Activated CD4-positive, alpha-beta T cell treated with anti-CD3 and anti-CD28 coated beads, Interleukin-2, amount 50 U/mL, for 48 hours (primary cell): ENCODE measurements at regions not wholly inside any gene's neighbourhood (a gene's known extent, or its start where the extent isn't known, plus 50 kb on each side); places are given as distances from the start of the nearest gene placed in this dataset.
"Not testable (repeated sequence)": the region's sequence is repeated elsewhere in the genome, so short reads cannot be mapped to it uniquely, and the experiment has no call there.

Experiments used
- DNase-seq, 2 experiments: peaks; one replicate each; pipeline ENCODE4 v3.0.0-alpha.2; 2020

- no peak for DNase-seq
Measured at GRCh38 chr5:88666761-88667495, 216.1 kb downstream of the MEF2C start.

GRCh38 chr5:88665750-88666215 lies 217.2 kb downstream of the MEF2C start:
- no peak for DNase-seq

- no peak for DNase-seq
Measured at GRCh38 chr5:88664645-88665044, 218.3 kb downstream of the MEF2C start.

- DNase-seq: no peak
Measured at GRCh38 chr5:88663793-88664216, 219.2 kb downstream of the MEF2C start.

GRCh38 chr5:88662846-88663245 lies 220.1 kb downstream of the MEF2C start:
- no peak for DNase-seq

- DNase-seq: no peak
Measured at GRCh38 chr5:88661806-88662207, 221.2 kb downstream of the MEF2C start.

- DNase-seq: peak in 1 of 2 experiments; percentile 44
Measured at GRCh38 chr5:88660947-88661805, 221.8 kb downstream of the MEF2C start.

- DNase-seq: no peak
Measured at GRCh38 chr5:88660264-88660946, 222.6 kb downstream of the MEF2C start.

GRCh38 chr5:88659529-88660263 lies 223.3 kb downstream of the MEF2C start:
- no peak for DNase-seq

- no peak for DNase-seq
Measured at GRCh38 chr5:88658886-88659285, 224.1 kb downstream of the MEF2C start.

GRCh38 chr5:88657906-88658775 lies 224.8 kb downstream of the MEF2C start:
- DNase-seq: no peak

- DNase-seq: no peak
Measured at GRCh38 chr5:88657136-88657535, 225.8 kb downstream of the MEF2C start.

- no peak for DNase-seq
Measured at GRCh38 chr5:88656221-88656950, 226.6 kb downstream of the MEF2C start.

GRCh38 chr5:88653471-88653870 lies 229.5 kb downstream of the MEF2C start:
- DNase-seq: no peak

- no peak for DNase-seq
Measured at GRCh38 chr5:88647901-88648300, 235.1 kb downstream of the MEF2C start.

- no peak for DNase-seq
Measured at GRCh38 chr5:88646866-88647265, 236.1 kb downstream of the MEF2C start.

GRCh38 chr5:88644676-88645075 lies 238.3 kb downstream of the MEF2C start:
- DNase-seq: no peak

GRCh38 chr5:88643315-88643714 lies 239.7 kb downstream of the MEF2C start:
- no peak for DNase-seq

GRCh38 chr5:88634014-88634413 lies 249.0 kb downstream of the MEF2C start:
- no peak for DNase-seq

- not testable (repeated sequence) for DNase-seq
Measured at GRCh38 chr5:88622890-88623289, 260.1 kb downstream of the MEF2C start.

- DNase-seq: not testable (repeated sequence)
Measured at GRCh38 chr5:88615767-88616166, 267.2 kb downstream of the MEF2C start.
